GM21529 (cell line): ENCODE measurements at regions not wholly inside any gene's neighbourhood (a gene's known extent, or its start where the extent isn't known, plus 50 kb on each side); places are given as distances from the start of the nearest gene placed in this dataset.
"Not testable (repeated sequence)": the region's sequence is repeated elsewhere in the genome, so short reads cannot be mapped to it uniquely, and the experiment has no call there.

Experiments used
- ATAC-seq: cut with Tn5 transposase; IDR thresholded peaks from one replicate; pipeline ENCODE4 v1.9.1; 2021; ENCODE audit not compliant: unreplicated experiment

DNA sequence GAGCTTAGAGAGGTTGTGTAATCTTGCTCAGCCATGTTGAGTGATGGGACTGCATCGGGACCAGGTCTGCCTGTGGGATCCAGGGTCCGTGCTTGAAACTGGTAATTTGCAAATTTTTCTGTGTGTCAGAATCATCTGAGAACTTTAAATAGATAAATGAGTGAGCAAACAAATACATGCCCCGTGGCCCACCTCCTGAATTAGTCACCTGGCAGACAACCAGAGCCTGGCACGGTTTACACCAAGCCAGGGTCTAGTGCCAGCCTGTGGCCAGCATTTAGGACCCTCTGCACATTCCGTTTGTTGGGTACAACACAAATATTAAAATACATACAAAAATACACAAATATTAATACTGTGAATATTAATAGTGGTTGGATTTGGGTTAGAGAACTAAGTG is 90.6 kb upstream of the STOX2 start:
- ATAC-seq: no peak

DNA sequence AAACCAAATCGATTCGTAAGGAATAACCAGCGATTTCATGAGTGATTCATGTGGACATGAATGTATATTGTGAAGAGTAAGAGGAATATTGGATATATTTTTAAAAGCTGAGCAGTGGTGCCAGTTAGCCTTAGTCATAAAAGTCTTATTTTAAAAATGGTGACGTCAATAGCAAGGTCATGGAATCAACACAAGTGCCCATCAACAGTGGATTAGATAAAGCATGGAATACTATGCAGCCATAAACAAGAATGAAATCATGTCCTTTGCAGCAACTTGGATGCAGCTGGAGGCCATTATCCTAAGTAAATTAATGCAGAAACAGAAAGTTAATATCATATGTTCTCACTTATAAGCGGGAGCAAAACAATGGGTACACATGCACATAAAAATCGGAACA is 89.0 kb upstream of the STOX2 start:
- ATAC-seq: no peak

DNA sequence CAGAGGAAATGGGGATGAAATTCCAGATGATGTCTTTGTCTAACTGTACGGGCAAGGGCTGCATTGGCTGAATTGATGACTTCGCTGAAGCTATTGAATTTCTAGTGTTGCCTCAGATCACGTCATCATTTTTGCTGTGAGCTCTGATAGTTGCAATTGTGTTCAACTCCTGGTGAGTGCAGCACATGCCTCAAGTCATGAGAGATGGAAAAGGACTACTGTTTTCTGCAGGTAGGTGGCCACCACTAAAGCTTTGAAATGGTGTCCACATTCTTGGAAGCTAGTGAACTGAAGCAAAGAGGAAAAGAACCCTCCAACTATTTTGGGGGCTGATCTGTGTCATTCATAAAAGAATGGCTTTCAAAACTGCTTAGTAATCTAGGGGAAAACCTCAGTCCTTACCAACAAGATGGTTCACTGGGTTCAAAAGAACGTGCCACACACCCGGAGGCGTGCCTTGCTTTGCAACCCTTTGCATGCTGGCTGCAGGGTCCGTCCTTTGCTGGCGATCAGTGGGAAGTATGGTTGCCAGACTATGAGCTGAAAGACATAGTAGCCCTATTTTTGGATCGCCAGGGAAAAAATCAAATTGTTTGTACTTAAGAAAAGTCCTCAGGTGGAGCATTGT is 88.1 kb upstream of the STOX2 start:
- no peak for ATAC-seq

DNA sequence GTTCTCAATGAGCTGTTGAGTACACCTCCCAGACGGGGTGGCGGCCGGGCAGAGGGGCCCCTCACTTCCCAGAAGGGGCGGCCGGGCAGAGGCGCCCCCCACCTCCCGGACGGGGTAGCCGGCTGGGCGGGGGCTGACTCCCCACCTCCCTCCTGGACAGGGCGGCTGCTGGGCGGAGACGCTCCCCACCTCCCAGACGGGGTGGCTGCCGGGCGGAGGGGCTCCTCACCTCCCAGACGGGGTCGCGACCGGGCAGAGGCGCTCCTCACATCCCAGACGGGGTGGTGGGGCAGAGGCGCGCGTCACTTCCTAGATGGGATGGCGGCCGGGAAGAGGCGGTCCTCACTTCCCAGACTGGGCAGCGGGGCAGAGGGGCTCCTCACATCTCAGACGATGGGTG is 86.5 kb upstream of the STOX2 start:
- not testable (repeated sequence) for ATAC-seq

DNA sequence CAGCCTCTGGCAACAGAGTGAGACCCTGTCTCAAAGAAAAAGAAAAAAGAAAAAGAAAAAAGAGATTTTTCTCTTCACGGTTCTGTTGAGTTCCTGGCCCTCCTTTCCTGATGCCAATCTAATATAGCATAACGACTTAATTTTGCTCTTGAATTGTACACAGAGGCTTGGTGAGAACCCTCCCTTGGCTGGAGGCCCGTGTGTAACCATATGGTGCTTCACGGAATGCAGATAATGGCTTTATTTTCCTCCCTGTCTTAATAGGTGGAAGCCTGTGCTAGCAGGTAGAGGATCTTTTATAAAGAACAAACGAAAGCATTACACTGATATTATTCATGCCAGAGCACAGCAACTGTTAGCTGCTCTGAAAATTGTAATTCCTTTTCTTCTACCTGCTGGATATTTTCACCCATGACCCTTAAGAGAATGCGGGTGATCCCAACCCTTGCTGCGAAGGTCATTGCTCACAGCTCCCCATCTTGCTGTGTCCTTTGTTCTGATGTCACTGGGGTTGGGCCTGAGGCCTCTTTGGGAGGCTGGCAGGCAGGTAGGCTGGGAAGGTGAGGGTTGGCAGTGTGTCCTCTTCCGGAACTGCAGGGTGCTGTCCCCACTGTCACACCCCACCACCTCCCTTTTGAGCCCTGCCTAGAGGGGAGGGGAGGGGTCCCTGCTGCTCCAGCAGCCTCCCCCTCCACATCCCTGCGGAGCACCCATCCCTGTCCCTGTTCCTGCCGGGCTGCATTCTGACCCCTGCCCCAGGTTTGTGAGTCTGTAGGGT is 83.8 kb upstream of the STOX2 start:
- ATAC-seq: no peak

DNA sequence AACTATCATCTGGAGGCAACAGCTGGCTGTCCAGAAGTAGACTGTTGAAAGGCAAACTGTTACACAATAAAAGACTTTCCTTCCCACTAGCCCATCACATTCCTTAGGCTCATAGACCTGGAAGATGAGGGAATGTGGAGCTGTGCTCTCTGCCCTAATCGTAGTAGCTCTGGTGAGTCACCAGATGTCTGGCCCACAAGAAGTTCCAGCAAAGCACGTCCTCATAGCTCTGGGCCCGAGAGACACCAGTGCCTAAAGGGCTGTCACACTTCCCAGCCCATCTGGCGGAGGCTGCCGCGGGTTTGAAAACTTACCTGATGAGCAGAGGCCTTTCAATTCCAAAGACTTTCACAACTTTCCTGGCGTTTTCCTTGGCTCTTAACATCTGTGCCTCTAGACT is 81.7 kb upstream of the STOX2 start:
- no peak for ATAC-seq

DNA sequence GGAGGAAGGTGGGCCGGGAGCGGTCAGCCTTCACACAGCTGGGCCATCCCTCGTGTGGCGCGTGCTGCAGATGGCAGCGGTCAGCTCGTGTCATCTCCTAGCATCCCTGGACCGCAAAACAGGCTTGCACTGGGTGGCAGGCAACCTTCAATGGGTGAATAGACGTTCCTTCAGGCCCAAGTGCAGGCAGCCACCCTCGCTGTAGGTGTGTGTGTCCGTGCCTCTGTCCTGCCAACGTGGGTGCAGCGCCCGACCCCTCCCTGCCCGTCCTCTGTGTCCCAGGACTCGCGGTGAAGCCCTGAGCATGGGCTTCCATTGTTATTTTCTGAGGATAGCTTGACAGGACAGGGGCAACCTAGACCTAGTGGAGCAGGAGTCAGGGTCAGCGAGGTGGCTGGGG is 79.8 kb upstream of the STOX2 start:
- no peak for ATAC-seq

DNA sequence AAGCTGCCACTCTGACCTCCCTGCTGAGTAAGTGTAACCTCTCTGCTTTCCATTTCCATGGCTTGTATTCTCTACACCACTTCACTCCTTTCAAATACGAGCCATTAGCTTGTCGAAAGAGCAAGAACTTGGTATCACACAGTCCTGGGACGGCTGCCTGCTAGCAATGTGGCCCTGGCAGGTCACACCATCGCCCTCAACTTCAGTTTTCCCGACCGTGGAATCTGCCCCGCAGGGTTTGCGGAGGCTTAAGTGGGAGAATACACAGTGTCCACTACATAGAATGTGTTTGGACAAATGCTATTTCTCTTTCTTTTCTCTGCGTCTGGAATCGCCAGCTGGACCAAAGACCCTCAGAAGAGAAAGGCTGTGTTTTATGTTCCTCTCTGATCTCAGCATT is 78.6 kb upstream of the STOX2 start:
- no peak for ATAC-seq

DNA sequence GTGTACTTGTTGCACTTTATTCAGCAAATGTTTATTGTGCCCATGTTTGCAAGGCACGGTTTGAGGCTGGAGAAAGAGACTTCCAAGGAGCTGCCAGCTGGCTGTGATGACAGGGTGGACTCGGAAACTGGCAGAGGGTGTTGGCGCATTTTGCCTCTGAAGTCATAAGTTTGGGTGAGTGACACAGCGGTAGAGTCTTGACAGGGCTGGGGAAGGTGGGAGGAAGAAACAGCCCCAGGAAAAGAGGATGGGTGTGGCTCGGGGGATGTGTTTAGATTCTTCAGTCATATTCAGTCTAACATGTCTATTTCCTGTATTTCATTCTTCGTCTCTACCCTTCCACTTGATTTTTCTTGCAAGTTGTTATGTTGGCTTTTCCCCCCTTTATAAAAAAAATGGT is 77.0 kb upstream of the STOX2 start:
- no peak for ATAC-seq

DNA sequence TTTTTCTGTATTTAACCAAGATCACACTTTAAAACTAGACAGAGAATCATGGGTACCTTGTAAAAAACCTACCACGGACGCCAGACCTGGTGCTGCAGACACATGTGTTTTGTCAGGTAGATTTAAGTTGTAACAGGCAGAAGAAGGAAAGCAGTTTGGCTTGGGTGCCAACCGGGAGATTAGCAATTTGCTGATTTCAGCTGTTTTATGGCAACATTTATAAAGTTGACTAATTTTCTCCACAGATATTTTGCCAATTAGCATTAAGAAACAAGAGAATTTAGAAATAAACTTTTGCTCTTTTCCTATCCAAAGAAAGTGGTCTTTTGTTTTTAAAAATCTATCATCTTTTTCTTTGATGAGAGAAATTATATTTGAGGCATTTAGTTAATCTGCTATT is 76.3 kb upstream of the STOX2 start:
- no peak for ATAC-seq

DNA sequence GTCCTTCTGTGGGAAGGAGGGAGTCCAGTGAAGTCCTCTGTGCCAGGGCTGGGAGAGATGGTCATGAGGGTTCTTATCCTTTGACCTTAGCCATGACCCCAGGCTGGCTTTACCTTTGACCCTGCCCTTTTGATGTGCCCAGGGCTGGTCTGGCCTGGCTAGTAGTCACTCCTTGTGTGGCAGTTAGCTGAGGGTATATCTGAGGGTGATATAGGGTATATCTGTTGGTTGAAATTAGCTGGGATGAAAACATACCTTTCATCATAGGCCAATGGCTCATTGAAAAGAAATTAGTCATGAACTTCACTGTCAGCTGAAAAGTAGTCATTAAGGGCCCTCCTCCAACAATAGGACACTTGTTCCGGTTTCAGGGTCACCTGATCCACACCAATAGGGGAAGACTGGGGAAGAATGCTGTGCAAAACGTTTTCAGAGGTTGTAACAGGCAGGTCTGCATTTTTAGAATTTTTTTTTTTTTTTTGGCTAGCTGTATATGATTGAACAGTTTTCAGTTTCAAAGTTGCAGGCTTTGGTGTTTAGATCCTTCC is 74.6 kb upstream of the STOX2 start:
- ATAC-seq: no peak

DNA sequence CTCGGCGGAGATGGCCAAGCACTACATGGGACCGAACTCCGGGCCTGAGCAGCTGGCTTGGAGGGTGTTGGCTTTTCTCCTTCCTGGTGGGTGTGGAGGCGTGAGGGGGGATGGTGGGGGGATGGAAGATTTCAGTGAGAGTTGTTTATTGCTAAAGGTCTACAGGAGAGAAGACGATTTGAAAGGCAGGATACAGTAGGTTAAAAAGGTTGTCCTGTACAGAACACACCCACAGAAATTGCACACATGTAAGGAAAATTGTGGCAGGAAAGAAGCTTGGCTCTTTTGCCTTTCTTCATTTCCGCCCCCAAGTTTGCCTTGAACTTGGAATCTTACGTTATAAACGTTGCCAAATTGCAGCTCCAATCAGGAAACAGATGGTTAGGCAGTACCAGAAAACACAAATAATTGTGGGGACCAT is 74.1 kb upstream of the STOX2 start:
- ATAC-seq: no peak

DNA sequence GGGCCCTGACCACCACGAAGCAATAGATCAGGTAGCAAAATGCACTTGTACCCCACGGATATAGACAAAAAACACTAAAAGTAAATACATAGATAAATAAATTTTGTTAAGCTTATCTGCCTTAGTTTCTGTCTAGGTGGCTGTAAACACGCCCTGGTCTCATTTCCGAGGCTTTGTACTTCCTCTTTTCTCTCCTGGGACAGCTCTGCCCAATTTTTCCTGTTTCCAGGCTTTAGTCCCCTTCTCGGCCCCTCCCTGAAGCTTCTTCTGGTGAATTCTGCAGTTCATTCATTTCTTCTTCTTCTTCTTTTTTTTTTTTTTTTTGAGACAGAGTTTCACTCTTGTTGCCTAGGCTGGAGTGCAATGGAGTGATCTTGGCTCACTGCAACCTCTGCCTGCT is 73.4 kb upstream of the STOX2 start:
- no peak for ATAC-seq

DNA sequence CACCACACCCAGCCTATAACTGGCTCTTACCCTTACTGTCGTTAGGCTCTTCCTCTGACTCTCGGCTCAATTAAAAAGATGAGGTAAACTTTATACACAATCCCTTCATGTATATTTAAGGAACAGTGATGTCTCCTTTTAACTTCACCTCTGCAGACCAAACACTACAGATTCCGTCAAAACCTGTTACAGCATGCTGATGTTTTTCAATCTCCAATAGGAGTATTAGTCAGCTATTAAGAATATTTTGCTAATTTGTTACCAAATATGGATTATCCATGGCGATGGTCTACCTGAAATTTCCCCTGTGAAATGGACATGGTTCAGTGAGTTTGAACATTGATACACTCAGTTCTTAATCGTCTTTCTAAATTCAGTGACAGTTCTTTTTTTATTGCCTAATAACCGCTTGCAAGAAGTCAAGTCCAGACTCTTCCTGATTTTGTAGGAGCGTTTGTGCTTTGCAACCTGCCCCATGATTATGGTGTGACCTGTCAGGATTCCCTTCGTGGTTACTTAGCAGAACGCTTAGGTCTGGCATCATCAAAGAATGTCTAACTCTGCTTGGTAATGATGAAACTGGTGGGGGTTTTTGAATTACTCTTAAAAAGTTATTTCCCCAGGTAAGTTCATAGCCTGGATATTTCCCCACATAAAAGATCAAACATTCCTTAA is 72.2 kb upstream of the STOX2 start:
- no peak for ATAC-seq

DNA sequence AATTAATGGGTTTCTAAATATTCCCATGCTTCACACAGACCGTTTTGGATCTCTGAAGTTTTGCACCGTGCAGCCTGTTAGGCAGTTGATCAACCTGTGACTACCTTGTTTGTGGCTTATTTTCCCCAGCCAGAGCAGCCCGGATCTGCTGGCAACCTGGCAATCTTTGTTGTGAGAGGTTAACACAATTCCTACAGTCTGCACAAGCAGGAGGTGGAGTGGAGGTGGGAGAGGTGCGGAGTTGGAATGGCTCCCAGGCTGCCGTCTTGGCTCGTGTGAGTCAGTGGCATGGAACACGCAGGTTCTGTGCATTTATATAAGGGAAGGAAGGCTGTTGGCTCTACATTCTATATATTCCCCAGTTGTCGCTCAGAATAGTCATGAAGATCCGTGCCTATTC is 70.9 kb upstream of the STOX2 start:
- no peak for ATAC-seq

DNA sequence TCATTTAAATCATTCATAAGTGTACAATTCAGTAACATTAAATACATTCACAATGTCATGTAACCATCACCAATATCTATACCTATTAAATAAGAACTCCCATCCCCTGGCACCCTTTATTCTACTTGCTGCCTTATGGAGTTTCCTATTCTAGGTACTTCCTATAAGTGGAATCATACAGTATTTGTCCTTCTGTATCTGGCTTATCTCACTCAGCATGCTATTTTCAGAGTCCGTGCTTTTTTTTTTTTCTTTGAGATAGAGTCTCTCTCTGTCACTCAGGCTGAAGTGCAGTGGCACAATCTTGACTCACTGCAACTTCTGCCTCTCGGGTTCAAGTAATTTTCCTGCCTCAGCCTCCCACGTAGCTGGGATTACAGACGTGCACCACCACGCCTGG is 67.9 kb upstream of the STOX2 start:
- no peak for ATAC-seq

DNA sequence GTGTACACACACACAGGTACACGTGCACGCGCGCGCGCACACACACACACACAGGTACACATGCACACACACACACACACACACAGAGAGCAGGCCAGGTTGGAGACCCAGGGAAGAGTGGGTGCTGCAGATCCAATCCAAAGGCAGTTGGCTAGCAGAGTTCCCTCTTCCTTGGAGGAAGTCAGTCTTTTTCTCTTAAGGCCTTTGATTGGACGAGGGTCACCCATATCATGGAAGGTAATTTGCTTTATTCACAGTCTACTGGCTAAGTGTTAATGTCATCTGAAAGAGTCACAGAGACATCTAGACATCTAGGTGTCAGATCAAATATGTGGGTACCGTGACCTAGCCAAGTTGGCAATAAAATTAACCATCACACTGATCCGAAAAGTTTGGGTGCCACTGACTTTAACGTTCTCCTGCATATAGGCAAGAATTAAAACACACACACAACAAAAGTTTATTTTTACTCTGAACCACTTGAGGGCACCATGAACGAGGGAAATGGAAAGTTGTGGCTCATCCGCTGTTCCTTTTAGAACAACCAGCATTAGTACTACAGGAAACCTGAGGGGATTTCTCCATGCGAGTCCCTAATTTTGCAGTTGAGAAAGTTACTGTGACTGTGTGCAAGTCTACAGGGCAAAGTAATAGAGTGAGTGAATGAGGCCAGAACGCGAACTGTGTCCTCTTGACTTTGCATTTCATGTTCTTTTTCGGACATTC is 66.0 kb upstream of the STOX2 start:
- no peak for ATAC-seq

DNA sequence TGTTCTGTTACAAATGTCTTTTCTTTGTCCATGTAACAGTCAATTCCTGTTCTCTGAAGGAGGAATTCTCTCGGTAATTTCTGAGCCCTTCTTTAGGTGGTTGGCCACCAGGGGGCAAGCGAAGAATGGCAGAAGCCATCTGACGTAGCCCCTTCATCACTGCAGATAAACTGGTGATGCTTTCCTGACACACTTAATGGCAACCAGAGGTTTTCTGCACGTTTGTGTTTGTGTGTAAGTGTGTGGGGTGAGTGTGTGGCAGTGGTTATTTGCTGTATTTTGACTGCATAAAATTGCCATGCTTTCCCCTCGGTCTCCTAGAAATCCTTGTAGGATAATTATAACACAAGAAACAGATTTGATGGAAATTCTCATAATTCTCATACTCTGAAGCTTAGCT is 64.8 kb upstream of the STOX2 start:
- ATAC-seq: peak; percentile 82

DNA sequence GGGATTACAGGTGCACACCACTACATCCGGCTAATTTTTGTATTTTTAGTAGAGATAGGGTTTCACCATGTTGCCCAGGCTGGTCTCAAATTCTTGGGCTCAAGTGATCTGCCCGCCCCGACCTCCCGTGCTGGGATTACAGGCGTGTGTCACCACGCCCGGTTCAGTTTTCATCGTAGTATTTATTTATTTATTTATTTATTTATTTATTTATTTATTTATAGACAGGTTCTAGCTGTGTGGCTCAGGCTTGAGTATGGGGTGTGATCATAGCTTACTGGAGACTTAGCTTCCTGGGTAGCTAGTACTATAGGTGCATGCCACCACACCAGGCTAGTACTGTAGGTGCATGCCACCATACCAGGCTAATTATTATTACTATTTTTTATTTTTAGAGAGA is 64.1 kb upstream of the STOX2 start:
- ATAC-seq: no peak

DNA sequence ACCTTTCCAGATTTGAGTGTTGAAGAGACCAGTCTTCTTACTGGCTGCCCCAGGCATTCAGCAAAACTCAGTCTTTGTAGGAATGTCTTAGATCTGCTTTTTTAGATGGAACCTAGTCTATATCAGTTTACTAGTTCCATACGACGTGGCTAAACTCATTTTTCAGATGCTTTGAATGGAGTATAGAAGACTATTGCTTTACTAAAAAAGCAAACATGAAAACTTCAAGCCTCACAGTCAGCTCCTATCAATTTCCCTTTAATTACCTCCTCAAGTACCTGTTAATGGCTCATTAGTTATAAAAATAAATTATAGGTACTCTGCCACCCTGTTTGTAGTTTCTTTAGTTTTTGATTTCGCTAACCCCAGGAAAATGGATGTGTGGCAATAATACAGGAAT is 63.0 kb upstream of the STOX2 start:
- no peak for ATAC-seq

DNA sequence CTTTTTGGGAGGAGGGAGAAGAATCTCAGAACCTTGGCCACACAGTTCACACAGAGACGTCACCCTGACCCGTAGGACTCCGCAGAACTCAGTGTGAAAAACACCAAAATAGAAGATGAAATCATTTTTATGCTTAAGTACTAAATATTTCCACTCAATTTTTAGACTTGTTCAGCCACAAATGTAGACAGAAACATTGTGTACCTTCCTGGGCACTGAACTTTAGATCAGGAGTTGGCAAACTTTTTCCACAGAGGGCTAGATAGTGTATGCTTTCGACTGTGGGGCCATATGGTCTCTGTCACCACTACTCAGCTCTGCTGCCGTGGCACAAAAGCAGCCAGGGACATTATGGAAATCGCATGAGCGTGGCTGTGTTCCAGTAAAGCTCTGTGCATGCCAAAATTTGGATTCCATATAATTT is 61.8 kb upstream of the STOX2 start:
- ATAC-seq: no peak
